Panc1 (cell line): ENCODE measurements at regions not wholly inside any gene's neighbourhood (a gene's known extent, or its start where the extent isn't known, plus 50 kb on each side); places are given as distances from the start of the nearest gene placed in this dataset.

Experiments
- ATAC-seq: fragments of 200-7000 bp; cut with Tn5 transposase; 2 replicates; pipeline ENCODE4 v1.9.1; 2020; ENCODE audit warnings: mild to moderate bottlenecking, moderate library complexity
- BruUV-seq: library from RNA; stranded (reverse); fragments of 400-500 nt; replicated peaks from 2 replicates; lab custom pipeline; 2021; lab: Mats Ljungman, UMichigan
- CTCF ChIA-PET: fragments of 300-600 bp; sonication (Branson Sonifier 250); formaldehyde crosslinking; loops from one replicate; lab custom pipeline; 2022; ENCODE audit warnings: antibody characterized with exemption; lab: Charles Lee
- POLR2A ChIA-PET: fragments of 300-600 bp; sonication (Branson Sonifier 250); formaldehyde crosslinking; loops from one replicate; lab custom pipeline; 2022; ENCODE audit warnings: antibody characterized with exemption; lab: Charles Lee
- DNase-seq: peaks from one replicate; pipeline ENCODE4 v3.0.0-alpha.2; 2010; ENCODE audit warnings: low read depth, low spot score
- H3K27ac ChIP-seq: 2 replicates; pipeline ENCODE4 v1.5.1; 2011; ENCODE audit warnings: mild to moderate bottlenecking, low read length, inconsistent platforms
- H3K27me3 ChIP-seq: fragments of 200-500 bp; sonication (Bioruptor generic); 2 replicates; pipeline ENCODE4 v1.6.0; 2014; ENCODE audit warnings: low read length, inconsistent platforms; ENCODE audit not compliant: control insufficient read depth, insufficient read depth
- H3K36me3 ChIP-seq: fragments of 200-500 bp; sonication (Bioruptor generic); 2 replicates; pipeline ENCODE4 v1.5.1; 2014; ENCODE audit warnings: inconsistent platforms, mild to moderate bottlenecking, low read length, moderate library complexity; ENCODE audit not compliant: control insufficient read depth, insufficient read depth
- H3K4me1 ChIP-seq: 2 replicates; pipeline ENCODE4 v1.5.1; 2011; ENCODE audit warnings: inconsistent platforms, mild to moderate bottlenecking, low read length, moderate library complexity; ENCODE audit not compliant: control insufficient read depth, insufficient read depth
- H3K4me3 ChIP-seq, 2 experiments: 2 replicates each; pipeline ENCODE4 v1.5.1; 2011 to 2012; ENCODE audit warnings: low read depth in 2 of 2, low read length in 2 of 2, mild to moderate bottlenecking in 2 of 2, inconsistent platforms in 1 of 2, moderate library complexity in 1 of 2
- H3K9me3 ChIP-seq: fragments of 200-500 bp; sonication (Bioruptor generic); 2 replicates; pipeline ENCODE4 v1.5.1; 2014; ENCODE audit warnings: low read depth, mild to moderate bottlenecking, inconsistent platforms, low read length, moderate library complexity; ENCODE audit not compliant: control insufficient read depth, insufficient read depth
- CTCF ChIP-seq: fragments of 450-650 bp; IDR thresholded peaks from 2 replicates; pipeline ENCODE4 v1.5.1; 2017; ENCODE audit warnings: mild to moderate bottlenecking
- POLR2AphosphoS5 ChIP-seq: IDR thresholded peaks from 2 replicates; pipeline ENCODE4 v1.6.1; 2012; ENCODE audit warnings: mild to moderate bottlenecking, low read depth, low read length, moderate library complexity
- REST ChIP-seq, 2 experiments: IDR thresholded peaks; 2 replicates each; pipeline ENCODE4 v1.6.1; 2011 to 2012; ENCODE audit warnings: low read depth in 2 of 2, control low read depth in 1 of 2, low read length in 1 of 2, mild to moderate bottlenecking in 1 of 2, moderate library complexity in 1 of 2; ENCODE audit not compliant: insufficient read depth in 1 of 2
- SIN3A ChIP-seq: IDR thresholded peaks from 2 replicates; pipeline ENCODE4 v1.6.1; 2012; ENCODE audit warnings: low read depth, mild to moderate bottlenecking, low read length, moderate library complexity, borderline replicate concordance; ENCODE audit not compliant: insufficient read depth
- TCF7L2 ChIP-seq: IDR thresholded peaks from 2 replicates; pipeline ENCODE4 v1.6.1; 2011; ENCODE audit warnings: mild to moderate bottlenecking, low read depth, low read length, inconsistent platforms
- in situ Hi-C: cut with HindIII; loops from 2 replicates; pipeline ENCODE4 v1.10.0; 2016; ENCODE audit warnings: low sequenced_read_pairs, low pct_unique_long_range_greater_than_20kb
- intact Hi-C: fragments of 100-400 bp; cut with micrococcal nuclease; formaldehyde crosslinking; loops from one replicate; pipeline ENCODE4 v1.10.0; 2022; ENCODE audit not compliant: unreplicated experiment

DNA sequence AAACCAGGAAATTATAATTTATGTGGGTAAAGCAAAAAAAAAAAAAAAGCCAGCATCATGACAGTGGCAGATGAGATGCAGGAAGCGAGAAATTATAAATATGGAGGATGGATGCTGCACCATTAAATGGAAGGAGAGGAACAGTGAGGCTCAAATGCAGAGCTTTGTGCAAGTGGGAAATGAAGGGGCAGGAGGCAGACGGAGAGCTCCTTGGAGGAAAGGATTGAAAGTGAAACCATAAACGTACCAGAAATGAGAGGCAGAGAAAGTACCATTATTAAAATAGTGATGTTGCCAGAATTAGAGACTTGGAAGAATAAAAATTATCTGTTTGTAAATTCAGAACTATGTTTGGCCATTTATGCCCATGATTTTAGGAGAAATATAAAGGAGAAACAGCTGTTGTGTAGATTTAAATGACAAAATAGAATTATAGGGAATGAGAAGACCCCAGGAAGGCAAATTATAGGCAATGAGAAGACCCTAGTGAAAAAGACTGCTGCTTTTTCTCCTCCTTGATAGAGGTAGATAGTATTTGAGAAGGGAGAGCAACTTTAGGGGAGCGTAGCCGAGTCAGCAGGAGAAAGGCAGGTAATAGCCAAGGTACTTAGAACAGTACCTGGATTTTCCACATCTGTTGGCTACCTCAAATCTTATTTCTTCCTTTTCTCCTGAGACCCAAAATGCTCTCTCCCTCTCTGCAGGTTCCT, 341.0 kb upstream of the CD180 start:
- TF ChIP-seq SIN3A (no peak), POLR2AphosphoS5 (no peak), TCF7L2 (no peak), CTCF (no peak), REST (IDR thresholded peaks at IDR 0.05; ENCODE audit: insufficient read depth in 1 of 2, low read depth in 2 of 2, low read length in 1 of 2) (no peak)
- no TSS peak for BruUV-seq
- Histone ChIP-seq H3K4me3 (no peak overlapping the region), H3K9me3 (no peaks in the 10 kb centered on the region), H3K36me3 (no peaks in the 10 kb centered on the region), H3K27me3 (no peaks in the 10 kb centered on the region), H3K27ac (no peak overlapping the region), H3K4me1 (no peaks in the 10 kb centered on the region)
- POLR2A ChIA-PET = no interaction called here
- in situ Hi-C loops (no loop called here), intact Hi-C loops (no loop called here)
- ATAC-seq = no peak
- CTCF ChIA-PET = no interaction called here
- no peak for DNase-seq

DNA sequence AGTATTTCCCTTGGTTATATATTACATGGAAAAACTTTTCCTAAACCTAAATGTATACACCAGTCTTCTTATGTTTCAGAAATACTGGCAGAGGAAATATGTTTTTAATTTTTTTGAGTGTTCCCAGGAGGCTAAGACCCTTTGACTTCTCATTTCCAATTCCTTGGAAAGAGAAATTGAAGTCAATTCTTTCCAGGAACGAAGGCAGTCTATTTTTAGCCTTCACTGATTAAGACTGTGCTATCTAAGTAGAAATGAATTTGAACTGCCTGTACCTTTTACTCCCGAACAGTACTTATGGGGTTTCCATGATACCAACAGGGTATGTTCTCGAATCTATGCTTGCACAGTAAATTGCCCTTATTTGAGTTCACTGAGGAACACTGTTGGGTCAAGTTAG, 340.3 kb upstream of the CD180 start:
- Histone ChIP-seq H3K4me3 (no peak overlapping the region), H3K4me1 (no peaks in the 10 kb centered on the region), H3K27me3 (no peaks in the 10 kb centered on the region), H3K9me3 (no peaks in the 10 kb centered on the region), H3K27ac (no peak overlapping the region), H3K36me3 (no peaks in the 10 kb centered on the region)
- ATAC-seq (no peak), DNase-seq (no peak)
- ChIA-PET POLR2A (no interaction called here), CTCF (no interaction called here)
- no peak for TF ChIP-seq CTCF
- TF ChIP-seq SIN3A = no peak
- no peak for TF ChIP-seq REST (IDR thresholded peaks at IDR 0.05; ENCODE audit: insufficient read depth in 1 of 2, low read depth in 2 of 2, low read length in 1 of 2)
- TF ChIP-seq TCF7L2 = no peak
- no peak for TF ChIP-seq POLR2AphosphoS5
- intact Hi-C loops = no loop called here
- in situ Hi-C loops = no loop called here
- BruUV-seq = no TSS peak
